ENCODE measurements at regions not wholly inside any gene's neighbourhood (a gene's known extent, or its start where the extent isn't known, plus 50 kb on each side); places are given as distances from the start of the nearest gene placed in this dataset.

DNA sequence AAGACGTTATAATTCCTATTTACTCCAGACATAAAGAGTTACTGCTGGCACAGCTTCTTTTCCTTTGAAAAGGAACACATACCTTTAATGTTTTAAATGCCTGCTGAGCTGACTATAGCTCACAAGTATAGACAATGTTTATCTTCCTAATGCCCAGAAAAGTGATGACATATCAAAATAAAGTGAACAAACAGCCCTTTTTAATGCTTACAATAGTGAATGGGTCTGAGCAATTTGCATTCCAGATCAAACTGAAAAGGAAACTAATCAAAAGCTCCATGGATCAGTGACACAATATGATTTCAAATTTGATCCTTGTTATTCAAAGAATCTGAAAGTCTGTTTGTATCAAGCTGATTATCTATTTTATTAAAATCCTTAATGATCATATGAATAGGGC lies 233.6 kb upstream of the SEMA3E start:
- no peak overlapping the region for H4K91ac ChIP-seq (replicated peaks; ENCODE audit: insufficient read length, low read length)
- H4K20me1 ChIP-seq (replicated peaks in 1 of 2; ENCODE audit: control insufficient read depth in 1 of 2, insufficient read depth in 2 of 2, low read length in 2 of 2): no peaks in the 10 kb centered on the region
- no peak overlapping the region for H3K14ac ChIP-seq (ENCODE audit: insufficient read length)
- no peak overlapping the region for H3K4ac ChIP-seq (replicated peaks; ENCODE audit: insufficient read length, low read depth, low read length)
- H2AFZ ChIP-seq (ENCODE audit: low read length): no peak overlapping the region
- no peaks in the 10 kb centered on the region for H3K79me1 ChIP-seq (ENCODE audit: low read depth, low read length)
- H4K5ac ChIP-seq (ENCODE audit: insufficient read length, low read depth, low read length): no peak overlapping the region
- ChIA-PET POLR2A (ENCODE audit: partially characterized antibody) (no interaction called here), CTCF (ENCODE audit: partially characterized antibody) (no interaction called here)
- H2BK5ac ChIP-seq (ENCODE audit: low read depth, low read length): no peak overlapping the region
- peak; percentile 13 for FAIRE-seq
- H3K18ac ChIP-seq (ENCODE audit: extremely low read depth, low read length): no peak overlapping the region
- H3K56ac ChIP-seq (replicated peaks; ENCODE audit: insufficient read length, low read depth, low read length): no peak overlapping the region
- no peaks in the 10 kb centered on the region for H3K4me1 ChIP-seq (replicated peaks in 1 of 4; ENCODE audit: control insufficient read depth in 3 of 4, insufficient read depth in 4 of 4, low read length in 3 of 4)
- no peaks in the 10 kb centered on the region for H3K79me2 ChIP-seq (ENCODE audit: control insufficient read depth in 1 of 2, insufficient read depth in 2 of 2, low read length in 2 of 2)
- no peak overlapping the region for H3K9ac ChIP-seq (replicated peaks in 1 of 4; ENCODE audit: extremely low read depth in 1 of 4, low read depth in 3 of 4, low read length in 3 of 4)
- no peaks in the 10 kb centered on the region for H3K27me3 ChIP-seq (replicated peaks in 1 of 4; ENCODE audit: control insufficient read depth in 3 of 4, extremely low read depth in 1 of 4, insufficient read depth in 3 of 4, low read length in 3 of 4)
- no peak for DNase-seq (ENCODE audit: low read depth in 1 of 2, low spot score in 2 of 2)
- H2BK12ac ChIP-seq (ENCODE audit: low read depth, low read length): no peak overlapping the region
- H4K8ac ChIP-seq (ENCODE audit: extremely low read depth, insufficient read depth, low read length): no peak overlapping the region
- no peaks in the 10 kb centered on the region for H3K9me3 ChIP-seq (ENCODE audit: insufficient read depth in 2 of 2, low read depth in 1 of 2, low read length in 1 of 2)
- H2AK5ac ChIP-seq (ENCODE audit: low read depth, low read length): no peak overlapping the region
- no peak overlapping the region for H3K27ac ChIP-seq (ENCODE audit: low read depth, low read length)
- H3K23ac ChIP-seq (ENCODE audit: insufficient read length): no peak overlapping the region
- H2BK20ac ChIP-seq (ENCODE audit: low read length): no peak overlapping the region
- H3K23me2 ChIP-seq (ENCODE audit: low read depth, low read length): no peaks in the 10 kb centered on the region
- no peak overlapping the region for H2BK15ac ChIP-seq (ENCODE audit: low read length)
- H2BK120ac ChIP-seq (replicated peaks; ENCODE audit: low read depth, low read length): no peak overlapping the region
- 57% methylated on average over 1 of the region's 1 CpG; no CpG with 5 or more reads in 1 of the 2 experiments for WGBS, 2 experiments (ENCODE audit: extremely low coverage in 1 of 2, insufficient coverage in 1 of 2, insufficient read length in 1 of 2, insufficient replicate concordance in 2 of 2, low coverage in 1 of 2, low lambda C conversion rate in 2 of 2, missing lambda C conversion rate in 1 of 2)
- H3K4me3 ChIP-seq (ENCODE audit: extremely low read depth in 1 of 4, insufficient read depth in 2 of 4, low read depth in 3 of 4, low read length in 4 of 4): no peak overlapping the region
- H3K4me2 ChIP-seq (ENCODE audit: insufficient read depth in 1 of 2, low read depth in 2 of 2, low read length in 2 of 2): no peak overlapping the region
- H3K36me3 ChIP-seq (ENCODE audit: control insufficient read depth in 2 of 4, insufficient read depth in 4 of 4, low read length in 3 of 4): no peaks in the 10 kb centered on the region
- TF ChIP-seq, protein P1, sequence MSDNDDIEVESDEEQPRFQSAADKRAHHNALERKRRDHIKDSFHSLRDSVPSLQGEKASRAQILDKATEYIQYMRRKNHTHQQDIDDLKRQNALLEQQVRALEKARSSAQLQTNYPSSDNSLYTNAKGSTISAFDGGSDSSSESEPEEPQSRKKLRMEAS (IDR thresholded peaks at IDR 0.05): no peak
- TF ChIP-seq SIRT6 (IDR thresholded peaks at IDR 0.05; ENCODE audit: low read length): no peak
- no peak for TF ChIP-seq TAF7 (optimal IDR thresholded peaks at IDR 0.05; ENCODE audit: borderline replicate concordance, low read depth, low read length)
- no peak for TF ChIP-seq ZNF274 (IDR thresholded peaks at IDR 0.05; ENCODE audit: borderline replicate concordance, extremely low read depth, low read length)
- TF ChIP-seq CBX8 (IDR thresholded peaks at IDR 0.05; ENCODE audit: borderline replicate concordance, low read depth, low read length): no peak
- no peak for TF ChIP-seq GABPA (IDR thresholded peaks at IDR 0.05; ENCODE audit: borderline replicate concordance, insufficient read depth, low read length)
- no peak for TF ChIP-seq YY1 (IDR thresholded peaks at IDR 0.05; ENCODE audit: low read depth, low read length)
- no peak for TF ChIP-seq ASH2L (IDR thresholded peaks at IDR 0.05; ENCODE audit: low read length)
- no peak for TF ChIP-seq SP2 (IDR thresholded peaks at IDR 0.05; ENCODE audit: low read length)
- TF ChIP-seq SIN3A (conservative IDR thresholded peaks at IDR 0.05 in 1 of 2, IDR thresholded peaks at IDR 0.05 in 1 of 2; ENCODE audit: low read depth in 1 of 2, low read length in 2 of 2): no peak
- TF ChIP-seq KDM5A (IDR thresholded peaks at IDR 0.05; ENCODE audit: low read length): no peak
- no peak for TF ChIP-seq HDAC6 (IDR thresholded peaks at IDR 0.05; ENCODE audit: low read depth, low read length)
- TF ChIP-seq POLR2AphosphoS5 (IDR thresholded peaks at IDR 0.05; ENCODE audit: low read depth, low read length): no peak
- no peak for TF ChIP-seq PHF8 (conservative IDR thresholded peaks at IDR 0.05; ENCODE audit: low read depth, low read length)
- TF ChIP-seq TBP (IDR thresholded peaks at IDR 0.05; ENCODE audit: low read depth, low read length): no peak
- no peak for TF ChIP-seq NRF1 (IDR thresholded peaks at IDR 0.05; ENCODE audit: low read depth, low read length)

Data from H1 (cell line).